Peyer's patch (tissue), 4 donors: ENCODE measurements at regions not wholly inside any gene's neighbourhood (a gene's known extent, or its start where the extent isn't known, plus 50 kb on each side); places are given as distances from the start of the nearest gene placed in this dataset.
"Not testable (repeated sequence)": the region's sequence is repeated elsewhere in the genome, so short reads cannot be mapped to it uniquely, and the experiment has no call there.

ENCODE experiments used
- DNase-seq, 3 donors: peaks; one replicate each; pipeline ENCODE4 v3.0.0-alpha.2; 2017 to 2019
- H3K27ac ChIP-seq, 4 donors: fragments of 200-600 bp; sonication (generic); one replicate each; pipeline ENCODE4 v1.5.1; 2016 to 2019
- H3K27me3 ChIP-seq, 2 donors: fragments of 200-600 bp; sonication (generic); one replicate each; pipeline ENCODE4 v1.5.1; 2019
- H3K36me3 ChIP-seq, 3 donors: fragments of 200-600 bp; sonication (generic); one replicate each; pipeline ENCODE4 v1.5.1; 2016 to 2019
- H3K4me1 ChIP-seq, 4 donors: fragments of 200-600 bp; sonication (generic); one replicate each; pipeline ENCODE4 v1.5.1; 2016 to 2019
- H3K4me3 ChIP-seq, 4 donors: fragments of 200-600 bp; sonication (generic); 1 replicate in 3 of 4; 2 replicates in 1 of 4; pipeline ENCODE4 v1.5.1; 2016 to 2019; ENCODE audit warnings: mild to moderate bottlenecking in 1 of 4
- H3K9me3 ChIP-seq, 4 donors: fragments of 200-600 bp; sonication (generic); one replicate each; pipeline ENCODE4 v1.5.1; 2016 to 2019; ENCODE audit warnings: mild to moderate bottlenecking in 1 of 4
- POLR2A ChIP-seq, 2 donors: fragments of 450-650 bp; IDR thresholded peaks; one replicate each; pipeline ENCODE4 v1.5.1; 2017; ENCODE audit warnings: antibody characterized with exemption in 2 of 2, mild to moderate bottlenecking in 2 of 2, moderate library complexity in 2 of 2
- TF ChIP-seq, protein P1 (sequence below), 6 experiments: fragments of 450-650 bp in 4 of 6; fragments of 200-600 bp in 2 of 6; sonication (generic) in 1 of 6; IDR thresholded peaks; one replicate each; pipeline ENCODE4 v1.5.1; 2017 to 2019; ENCODE audit warnings: antibody characterized with exemption in 6 of 6, mild to moderate bottlenecking in 3 of 6, moderate library complexity in 1 of 6

DNA sequence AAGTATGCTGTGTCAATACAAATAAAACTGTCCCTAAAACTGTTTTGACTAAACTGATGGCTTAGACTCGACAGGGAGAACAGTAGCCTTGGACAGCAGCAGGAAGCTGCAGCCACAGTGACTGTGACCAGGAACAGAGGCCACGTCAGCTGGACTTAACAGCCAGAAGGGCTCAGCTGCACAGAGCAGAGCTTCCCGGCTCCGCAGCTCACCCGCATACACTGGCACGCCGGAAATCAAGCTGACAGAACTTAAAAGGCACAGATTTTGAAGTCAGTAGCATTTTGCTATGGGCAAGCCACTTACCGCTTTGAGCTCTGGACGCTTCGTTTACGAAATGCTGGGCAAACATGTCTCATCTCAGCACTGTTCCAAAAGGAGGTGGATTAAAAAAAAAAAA is 769.7 kb upstream of the AUTS2 start:
- H3K4me3 ChIP-seq: no peak overlapping the region
- no peak overlapping the region for H3K27ac ChIP-seq
- DNase-seq: no peak
- no peaks in the 10 kb centered on the region for H3K4me1 ChIP-seq
- no peak for TF ChIP-seq POLR2A (IDR thresholded peaks at IDR 0.05)
- TF ChIP-seq, protein P1, sequence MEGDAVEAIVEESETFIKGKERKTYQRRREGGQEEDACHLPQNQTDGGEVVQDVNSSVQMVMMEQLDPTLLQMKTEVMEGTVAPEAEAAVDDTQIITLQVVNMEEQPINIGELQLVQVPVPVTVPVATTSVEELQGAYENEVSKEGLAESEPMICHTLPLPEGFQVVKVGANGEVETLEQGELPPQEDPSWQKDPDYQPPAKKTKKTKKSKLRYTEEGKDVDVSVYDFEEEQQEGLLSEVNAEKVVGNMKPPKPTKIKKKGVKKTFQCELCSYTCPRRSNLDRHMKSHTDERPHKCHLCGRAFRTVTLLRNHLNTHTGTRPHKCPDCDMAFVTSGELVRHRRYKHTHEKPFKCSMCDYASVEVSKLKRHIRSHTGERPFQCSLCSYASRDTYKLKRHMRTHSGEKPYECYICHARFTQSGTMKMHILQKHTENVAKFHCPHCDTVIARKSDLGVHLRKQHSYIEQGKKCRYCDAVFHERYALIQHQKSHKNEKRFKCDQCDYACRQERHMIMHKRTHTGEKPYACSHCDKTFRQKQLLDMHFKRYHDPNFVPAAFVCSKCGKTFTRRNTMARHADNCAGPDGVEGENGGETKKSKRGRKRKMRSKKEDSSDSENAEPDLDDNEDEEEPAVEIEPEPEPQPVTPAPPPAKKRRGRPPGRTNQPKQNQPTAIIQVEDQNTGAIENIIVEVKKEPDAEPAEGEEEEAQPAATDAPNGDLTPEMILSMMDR (IDR thresholded peaks at IDR 0.05): no peak
- H3K36me3 ChIP-seq: no peaks in the 10 kb centered on the region
- no peaks in the 10 kb centered on the region for H3K27me3 ChIP-seq
- H3K9me3 ChIP-seq: peaks cover 0 to 6% (median 0%) of the 10 kb centered on the region in 4 donors

DNA sequence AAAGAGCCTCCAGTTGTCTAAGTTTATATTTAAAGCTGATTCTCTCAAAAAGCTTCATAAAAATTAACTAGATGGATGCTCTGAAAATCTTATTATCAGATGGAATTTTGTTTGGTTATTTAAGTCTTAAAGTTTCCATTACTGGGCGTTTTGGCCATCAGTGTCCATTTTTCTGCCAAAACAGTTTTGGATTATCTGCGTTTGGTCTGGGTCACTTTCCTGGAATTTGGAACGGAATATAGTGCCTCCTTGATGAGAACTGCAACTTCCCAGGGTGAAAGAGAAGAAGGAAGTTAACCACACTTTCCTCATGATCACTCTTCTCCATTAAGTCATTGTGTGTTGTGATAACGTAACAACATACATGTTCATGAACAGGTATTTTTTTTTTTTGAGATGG is 764.9 kb upstream of the AUTS2 start:
- Histone ChIP-seq H3K4me1 (no peaks in the 10 kb centered on the region), H3K27me3 (no peaks in the 10 kb centered on the region), H3K36me3 (no peaks in the 10 kb centered on the region), H3K9me3 (no peaks in the 10 kb centered on the region), H3K27ac (no peak overlapping the region), H3K4me3 (no peak overlapping the region)
- DNase-seq: no peak
- TF ChIP-seq, protein P1 (IDR thresholded peaks at IDR 0.05): no peak
- TF ChIP-seq POLR2A (IDR thresholded peaks at IDR 0.05): no peak

DNA sequence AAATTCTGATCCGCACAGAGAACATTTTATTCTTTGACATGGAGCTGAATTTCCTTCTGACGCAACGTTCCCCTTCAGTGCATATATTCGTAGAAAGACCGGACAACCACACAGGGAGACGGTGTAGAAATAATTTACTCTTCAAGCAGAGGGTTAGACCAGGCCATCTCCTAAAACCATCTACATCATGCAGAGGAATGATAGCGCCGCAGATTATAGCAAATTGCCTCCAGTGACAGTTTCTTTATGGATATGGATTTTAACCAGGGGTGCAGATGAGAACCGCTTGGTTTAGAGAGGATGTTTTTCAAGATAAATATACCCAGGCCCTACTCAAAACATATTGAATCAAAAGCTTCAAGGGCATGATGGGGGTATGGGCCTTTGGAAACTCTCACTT is 759.3 kb upstream of the AUTS2 start:
- H3K36me3 ChIP-seq: no peaks in the 10 kb centered on the region
- no peaks in the 10 kb centered on the region for H3K27me3 ChIP-seq
- no peaks in the 10 kb centered on the region for H3K4me1 ChIP-seq
- DNase-seq: no peak
- TF ChIP-seq, protein P1 (IDR thresholded peaks at IDR 0.05): no peak
- TF ChIP-seq POLR2A (IDR thresholded peaks at IDR 0.05): no peak
- no peak overlapping the region for H3K27ac ChIP-seq
- no peak overlapping the region for H3K4me3 ChIP-seq
- H3K9me3 ChIP-seq: no peaks in the 10 kb centered on the region

DNA sequence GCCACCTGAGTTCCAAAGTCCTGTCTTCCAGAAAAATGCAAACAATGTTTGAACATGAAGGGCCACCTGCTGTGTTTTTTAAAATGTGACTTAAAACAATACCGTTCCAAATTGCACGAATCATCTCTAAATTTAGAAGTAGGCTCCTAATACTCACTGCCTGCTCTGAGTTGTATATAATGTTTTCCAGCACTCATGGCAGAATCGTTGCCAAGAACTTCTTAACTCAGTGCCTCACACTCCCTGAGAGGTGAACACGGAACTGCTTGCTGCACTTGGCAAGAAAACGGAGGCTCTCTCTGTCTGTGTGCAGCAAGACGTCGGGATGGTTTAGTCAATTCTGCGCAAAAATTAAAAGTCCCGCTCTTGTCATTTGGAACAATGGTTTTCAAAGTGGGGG is 757.3 kb upstream of the AUTS2 start:
- H3K9me3 ChIP-seq: no peaks in the 10 kb centered on the region
- H3K27me3 ChIP-seq: no peaks in the 10 kb centered on the region
- no peak for DNase-seq
- no peak overlapping the region for H3K27ac ChIP-seq
- H3K36me3 ChIP-seq: no peaks in the 10 kb centered on the region
- no peaks in the 10 kb centered on the region for H3K4me1 ChIP-seq
- no peak for TF ChIP-seq POLR2A (IDR thresholded peaks at IDR 0.05)
- TF ChIP-seq, protein P1 (IDR thresholded peaks at IDR 0.05): no peak
- H3K4me3 ChIP-seq: no peak overlapping the region

DNA sequence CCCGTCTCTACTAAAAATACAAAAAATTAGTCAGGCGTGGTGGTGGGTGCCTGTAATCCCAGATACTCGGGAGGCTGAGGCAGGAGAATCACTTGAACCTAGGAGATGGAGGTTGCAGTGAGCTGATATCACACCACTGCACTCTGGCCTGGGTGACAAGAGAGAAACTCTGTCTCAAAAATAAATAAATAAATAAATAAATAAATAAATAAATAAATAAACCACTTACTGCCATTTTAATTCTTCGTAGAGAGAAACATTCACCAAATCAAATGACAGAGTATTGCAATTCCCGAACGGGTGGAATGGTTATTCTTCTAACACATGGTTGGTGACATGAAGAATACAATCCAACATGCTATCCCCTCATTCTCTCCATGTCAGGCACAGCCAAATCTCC is 754.3 kb upstream of the AUTS2 start:
- H3K4me3 ChIP-seq, H3K27me3 ChIP-seq, DNase-seq, H3K36me3 ChIP-seq, H3K27ac ChIP-seq, H3K9me3 ChIP-seq, H3K4me1 ChIP-seq: not testable (repeated sequence)

DNA sequence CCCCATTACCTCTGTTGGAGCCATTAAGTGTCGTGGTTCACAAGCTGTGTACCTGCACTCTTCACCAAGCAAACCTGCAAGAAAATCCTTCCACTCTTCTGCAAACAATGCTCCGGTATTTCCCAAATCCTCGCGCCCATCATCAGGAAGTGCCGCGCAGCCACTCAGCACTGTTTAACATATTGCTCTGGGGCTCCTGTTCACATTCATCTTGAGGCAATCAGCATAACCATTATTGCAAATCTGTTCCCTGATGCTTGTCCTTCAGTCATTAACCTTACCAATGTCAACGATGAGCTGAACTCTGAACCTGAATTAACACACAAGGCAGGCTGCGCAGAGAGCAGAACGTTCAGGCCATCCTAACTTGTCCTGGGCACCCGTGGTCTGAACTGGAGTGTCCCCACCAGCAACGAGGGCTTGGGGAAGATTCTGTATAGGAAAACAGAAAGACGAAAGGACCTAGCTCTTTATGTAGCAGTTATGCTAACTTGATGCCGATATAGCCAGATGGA is 751.4 kb upstream of the AUTS2 start:
- Histone ChIP-seq H3K36me3 (no peaks in the 10 kb centered on the region), H3K9me3 (no peaks in the 10 kb centered on the region), H3K4me3 (no peak overlapping the region), H3K4me1 (no peaks in the 10 kb centered on the region), H3K27me3 (no peaks in the 10 kb centered on the region), H3K27ac (no peak overlapping the region)
- TF ChIP-seq, protein P1 (IDR thresholded peaks at IDR 0.05): no peak
- no peak for TF ChIP-seq POLR2A (IDR thresholded peaks at IDR 0.05)
- no peak for DNase-seq
